Nephron progenitor cell (in vitro differentiated cells): ENCODE measurements at regions not wholly inside any gene's neighbourhood (a gene's known extent, or its start where the extent isn't known, plus 50 kb on each side); places are given as distances from the start of the nearest gene placed in this dataset.

Experiments used
- DNase-seq: peaks from one replicate; pipeline ENCODE4 v3.0.0; 2021
- H3K27ac Mint-ChIP-seq: 2 replicates; pipeline ENCODE4 v1.8.0; 2021; ENCODE audit warnings: mild to moderate bottlenecking, moderate library complexity, mixed read lengths
- H3K27me3 Mint-ChIP-seq: 2 replicates; pipeline ENCODE4 v1.8.0; 2021; ENCODE audit warnings: mild to moderate bottlenecking, low read depth, mixed read lengths; ENCODE audit not compliant: poor library complexity
- H3K36me3 Mint-ChIP-seq: 2 replicates; pipeline ENCODE4 v1.8.0; 2021; ENCODE audit warnings: low read depth, mixed read lengths
- H3K4me1 Mint-ChIP-seq: 2 replicates; pipeline ENCODE4 v1.8.0; 2021; ENCODE audit warnings: mixed read lengths
- H3K4me3 Mint-ChIP-seq: 2 replicates; pipeline ENCODE4 v1.8.0; 2021; ENCODE audit warnings: mild to moderate bottlenecking, moderate library complexity, mixed read lengths
- H3K9me3 Mint-ChIP-seq: 2 replicates; pipeline ENCODE4 v1.8.0; 2021; ENCODE audit warnings: mild to moderate bottlenecking, moderate library complexity, mixed read lengths
- TF ChIP-seq, protein P1 (sequence below): fragments of 200-600 bp; sonication (generic); IDR thresholded peaks from 2 replicates; pipeline ENCODE4 v1.5.0; 2021; ENCODE audit warnings: antibody characterized with exemption

DNA sequence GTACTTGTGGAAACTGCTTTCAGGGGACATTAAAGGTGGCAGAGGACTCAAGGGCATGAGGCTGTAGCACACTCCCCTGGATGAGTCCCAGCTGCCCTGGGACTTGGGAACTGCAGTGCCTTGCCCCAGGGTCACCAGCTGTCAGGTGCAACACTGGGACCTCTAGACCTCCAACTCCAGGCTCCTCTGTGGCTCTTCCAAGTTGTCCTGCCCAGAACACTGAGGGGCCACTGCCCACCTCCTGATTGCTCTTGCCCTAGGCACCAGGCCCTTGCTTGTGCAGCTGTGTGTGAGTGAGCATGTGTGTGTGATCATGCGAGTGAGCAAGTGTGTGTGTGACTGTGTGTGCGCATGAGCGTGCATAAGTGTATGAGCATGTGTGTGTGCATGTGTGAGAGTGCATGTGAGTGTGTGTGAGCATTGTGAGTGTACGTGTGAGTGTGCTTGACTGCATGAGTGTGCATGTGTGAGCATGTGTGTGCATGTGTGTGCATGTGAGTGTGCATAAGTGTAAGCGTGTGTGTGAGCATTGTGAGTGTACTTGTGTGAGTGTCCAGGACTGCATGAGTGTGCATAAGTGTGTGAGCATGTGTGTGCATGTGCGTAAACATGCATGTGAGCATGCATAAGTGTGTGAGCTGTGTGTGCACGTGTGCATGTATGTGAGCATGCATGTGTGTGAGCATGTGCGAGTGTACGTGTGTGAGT lies 301.5 kb downstream of the NDUFA10 start:
- H3K4me1 Mint-ChIP-seq: peaks cover 16% of the 10 kb centered on the region
- H3K27ac Mint-ChIP-seq: peak overlapping the region; percentile 17
- H3K9me3 Mint-ChIP-seq: no peaks in the 10 kb centered on the region
- peaks cover 6% of the 10 kb centered on the region for H3K27me3 Mint-ChIP-seq
- TF ChIP-seq, protein P1, sequence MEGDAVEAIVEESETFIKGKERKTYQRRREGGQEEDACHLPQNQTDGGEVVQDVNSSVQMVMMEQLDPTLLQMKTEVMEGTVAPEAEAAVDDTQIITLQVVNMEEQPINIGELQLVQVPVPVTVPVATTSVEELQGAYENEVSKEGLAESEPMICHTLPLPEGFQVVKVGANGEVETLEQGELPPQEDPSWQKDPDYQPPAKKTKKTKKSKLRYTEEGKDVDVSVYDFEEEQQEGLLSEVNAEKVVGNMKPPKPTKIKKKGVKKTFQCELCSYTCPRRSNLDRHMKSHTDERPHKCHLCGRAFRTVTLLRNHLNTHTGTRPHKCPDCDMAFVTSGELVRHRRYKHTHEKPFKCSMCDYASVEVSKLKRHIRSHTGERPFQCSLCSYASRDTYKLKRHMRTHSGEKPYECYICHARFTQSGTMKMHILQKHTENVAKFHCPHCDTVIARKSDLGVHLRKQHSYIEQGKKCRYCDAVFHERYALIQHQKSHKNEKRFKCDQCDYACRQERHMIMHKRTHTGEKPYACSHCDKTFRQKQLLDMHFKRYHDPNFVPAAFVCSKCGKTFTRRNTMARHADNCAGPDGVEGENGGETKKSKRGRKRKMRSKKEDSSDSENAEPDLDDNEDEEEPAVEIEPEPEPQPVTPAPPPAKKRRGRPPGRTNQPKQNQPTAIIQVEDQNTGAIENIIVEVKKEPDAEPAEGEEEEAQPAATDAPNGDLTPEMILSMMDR: no peak
- DNase-seq: no peak
- no peak overlapping the region for H3K4me3 Mint-ChIP-seq
- H3K36me3 Mint-ChIP-seq: no peaks in the 10 kb centered on the region

DNA sequence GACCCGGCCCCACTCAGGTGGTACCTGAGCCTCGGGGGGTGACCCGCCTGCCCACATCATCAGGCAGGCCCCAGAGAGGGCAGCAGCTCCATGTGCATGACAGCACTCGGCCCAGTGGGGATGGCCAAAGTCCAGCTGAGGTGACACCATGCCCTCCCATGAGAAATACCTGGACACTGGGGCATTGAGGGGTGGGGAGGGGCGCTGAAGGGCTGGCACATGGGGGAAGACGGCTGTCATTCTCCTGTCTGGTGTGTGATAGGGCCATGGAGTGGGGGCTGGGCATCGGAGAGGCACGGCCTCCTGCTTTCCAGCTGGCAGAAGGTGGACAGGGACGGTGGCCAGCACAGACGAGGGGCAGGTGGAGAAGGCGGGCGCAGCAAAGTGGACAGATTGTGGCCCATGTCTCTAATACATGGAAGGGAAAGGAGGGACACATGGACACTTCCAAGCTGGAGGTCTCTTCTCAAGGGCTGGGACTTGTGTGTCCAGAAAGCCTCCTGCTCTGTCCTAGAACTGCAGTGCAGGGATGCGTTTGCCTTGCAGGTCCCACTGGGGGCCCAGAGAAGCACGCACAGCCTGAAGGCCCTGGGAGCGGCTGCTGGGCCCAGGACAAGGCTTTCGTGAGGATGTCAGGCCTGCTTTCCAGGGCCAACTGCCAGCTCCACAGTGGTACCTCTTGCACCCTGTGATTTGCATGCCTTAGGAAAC lies 302.2 kb downstream of the NDUFA10 start:
- H3K4me1 Mint-ChIP-seq: peaks cover 8% of the 10 kb centered on the region
- no peak for DNase-seq
- H3K27me3 Mint-ChIP-seq: peaks cover 8% of the 10 kb centered on the region
- TF ChIP-seq, protein P1: no peak
- H3K4me3 Mint-ChIP-seq: no peak overlapping the region
- H3K36me3 Mint-ChIP-seq: no peaks in the 10 kb centered on the region
- H3K9me3 Mint-ChIP-seq: no peaks in the 10 kb centered on the region
- H3K27ac Mint-ChIP-seq: no peak overlapping the region

DNA sequence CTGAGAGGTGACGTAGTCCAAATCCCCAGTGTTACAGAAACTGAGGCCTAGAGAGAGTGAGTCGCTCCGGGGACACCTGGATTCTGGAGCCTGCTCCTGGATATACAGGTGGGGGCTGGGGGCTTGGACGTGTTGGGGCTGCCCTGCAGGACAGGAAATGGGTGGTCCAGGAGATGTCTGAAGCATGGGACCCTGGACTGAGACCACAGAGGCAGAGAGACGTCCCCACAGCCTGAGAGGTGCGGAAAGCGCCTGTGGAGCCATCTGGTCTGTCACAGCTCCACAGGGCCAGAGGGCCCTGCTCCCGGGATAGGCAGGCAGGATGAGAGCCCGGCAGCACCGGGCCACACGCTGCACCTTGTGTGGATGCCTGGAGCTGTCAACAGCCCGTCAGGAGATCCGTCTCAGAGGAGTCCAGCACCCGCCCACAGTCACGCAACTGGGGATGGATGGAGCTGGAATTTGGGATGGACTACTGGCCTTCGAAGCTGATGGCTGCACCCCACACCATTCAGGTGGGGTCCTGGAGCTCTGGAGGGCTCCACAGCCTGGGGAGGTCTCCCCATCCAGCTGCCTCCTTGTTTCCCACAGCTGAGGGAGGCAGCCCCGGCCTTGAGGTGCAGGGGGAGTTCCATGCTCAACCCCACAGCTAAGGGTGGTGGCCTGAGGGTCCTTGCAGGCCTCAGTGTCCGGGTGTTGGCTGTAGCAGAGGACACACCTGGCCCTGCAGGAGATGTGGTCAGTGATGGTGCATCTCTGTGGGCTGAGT lies 303.0 kb downstream of the NDUFA10 start:
- no peak overlapping the region for H3K27ac Mint-ChIP-seq
- peaks cover 5% of the 10 kb centered on the region for H3K27me3 Mint-ChIP-seq
- H3K4me3 Mint-ChIP-seq: no peak overlapping the region
- H3K4me1 Mint-ChIP-seq: peaks cover 5% of the 10 kb centered on the region
- no peak for DNase-seq
- TF ChIP-seq, protein P1: no peak
- H3K9me3 Mint-ChIP-seq: no peaks in the 10 kb centered on the region
- no peaks in the 10 kb centered on the region for H3K36me3 Mint-ChIP-seq

DNA sequence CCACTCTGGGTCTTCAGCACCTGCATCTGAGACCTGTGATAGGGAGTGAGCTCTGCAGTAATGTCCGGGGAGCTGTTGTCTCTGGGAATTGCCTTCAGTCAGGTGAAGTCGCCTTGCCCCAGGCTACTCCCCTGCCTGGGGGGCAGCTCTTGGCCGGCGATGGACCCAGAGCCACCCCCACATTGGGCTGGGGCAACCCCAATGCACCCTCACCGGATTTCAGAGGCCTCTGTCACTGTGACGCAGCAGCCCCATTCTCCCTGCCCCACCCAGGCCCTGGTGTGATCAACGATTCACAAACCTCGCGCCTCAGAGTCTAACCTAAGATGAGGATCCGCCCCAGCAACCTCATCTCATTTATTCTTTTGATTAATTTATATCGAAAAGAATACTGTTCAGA lies 303.6 kb downstream of the NDUFA10 start:
- no peak for DNase-seq
- Mint-ChIP-seq H3K4me3 (no peak overlapping the region), H3K27me3 (peaks cover 5% of the 10 kb centered on the region), H3K27ac (no peak overlapping the region), H3K9me3 (no peaks in the 10 kb centered on the region), H3K36me3 (no peaks in the 10 kb centered on the region), H3K4me1 (peaks cover 10% of the 10 kb centered on the region)
- TF ChIP-seq, protein P1: no peak

DNA sequence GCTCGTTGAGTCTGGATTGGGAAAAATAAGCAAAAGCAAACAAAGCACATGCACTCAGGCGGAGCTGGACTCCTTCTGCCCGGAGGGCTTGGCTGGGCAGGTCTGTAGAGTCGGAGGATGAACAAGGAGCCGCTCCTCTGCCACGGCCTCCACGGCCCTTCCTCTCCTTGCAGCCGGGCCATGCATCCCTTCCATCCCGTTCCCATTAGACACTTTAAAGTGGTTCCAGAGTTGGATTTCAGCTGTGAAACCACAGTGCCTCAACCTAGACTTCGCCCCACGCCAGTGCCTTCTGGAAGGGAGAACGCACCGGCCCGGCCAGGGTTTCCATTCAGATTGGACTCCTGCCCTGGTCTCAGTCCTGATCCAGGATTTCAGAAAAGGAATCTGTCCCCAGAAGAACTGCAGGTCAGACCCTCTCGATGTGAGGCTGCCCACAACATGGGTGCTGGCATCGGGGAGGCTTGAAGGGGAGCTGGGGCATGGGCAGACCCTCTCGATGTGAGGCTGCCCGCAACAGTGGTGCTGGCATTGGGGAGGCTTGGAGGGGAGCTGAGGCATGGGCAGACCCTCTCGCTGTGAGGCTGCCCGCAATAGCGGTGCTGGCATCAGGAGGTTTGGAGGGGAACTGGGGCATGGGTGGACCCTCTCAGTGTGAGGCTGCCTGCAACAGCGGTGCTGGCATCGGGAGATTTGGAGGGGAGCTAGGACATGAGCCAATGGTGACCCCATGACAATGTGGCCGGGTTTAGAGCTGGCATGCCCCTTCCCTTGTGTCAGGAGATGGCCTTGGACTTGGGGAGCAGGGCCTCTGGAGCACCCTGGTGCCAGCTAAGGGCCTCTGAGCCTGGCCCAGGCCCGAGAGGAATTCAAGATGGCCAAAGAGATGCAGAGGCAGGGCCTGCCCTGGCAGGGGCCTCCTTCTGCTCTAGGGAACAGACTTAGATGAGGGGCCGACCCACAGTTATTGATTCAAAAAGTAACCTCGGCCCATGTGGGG lies 304.5 kb downstream of the NDUFA10 start:
- no peaks in the 10 kb centered on the region for H3K9me3 Mint-ChIP-seq
- no peak overlapping the region for H3K27ac Mint-ChIP-seq
- peaks cover 5% of the 10 kb centered on the region for H3K27me3 Mint-ChIP-seq
- peaks cover 14% of the 10 kb centered on the region for H3K4me1 Mint-ChIP-seq
- H3K36me3 Mint-ChIP-seq: no peaks in the 10 kb centered on the region
- no peak overlapping the region for H3K4me3 Mint-ChIP-seq
- TF ChIP-seq, protein P1: no peak
- DNase-seq: no peak
